SU-DHL-6 (cell line): ENCODE measurements at regions not wholly inside any gene's neighbourhood (a gene's known extent, or its start where the extent isn't known, plus 50 kb on each side); places are given as distances from the start of the nearest gene placed in this dataset.

Source experiments
- CTCF ChIP-seq: fragments of 200-600 bp; sonication (generic); IDR thresholded peaks from one replicate; pipeline ENCODE4 v1.5.1; 2017; ENCODE audit warnings: antibody characterized with exemption, mild to moderate bottlenecking, low read length, moderate library complexity; ENCODE audit not compliant: insufficient read depth, poor library complexity, severe bottlenecking
- EZH2phosphoT487 ChIP-seq: fragments of 200-600 bp; sonication (generic), shearing (Covaris generic); conservative IDR thresholded peaks from 2 replicates; pipeline ENCODE4 v1.6.1; 2018; ENCODE audit warnings: mild to moderate bottlenecking, antibody characterized with exemption, low read length, moderate library complexity, mixed read lengths

- TF ChIP-seq CTCF (no peak), EZH2phosphoT487 (no peak)
Measured at GRCh38 chr13:104671901-104672300, 1605.7 kb upstream of the SLC10A2 start.
